ENCODE measurements at regions not wholly inside any gene's neighbourhood (a gene's known extent, or its start where the extent isn't known, plus 50 kb on each side); places are given as distances from the start of the nearest gene placed in this dataset.

DNA sequence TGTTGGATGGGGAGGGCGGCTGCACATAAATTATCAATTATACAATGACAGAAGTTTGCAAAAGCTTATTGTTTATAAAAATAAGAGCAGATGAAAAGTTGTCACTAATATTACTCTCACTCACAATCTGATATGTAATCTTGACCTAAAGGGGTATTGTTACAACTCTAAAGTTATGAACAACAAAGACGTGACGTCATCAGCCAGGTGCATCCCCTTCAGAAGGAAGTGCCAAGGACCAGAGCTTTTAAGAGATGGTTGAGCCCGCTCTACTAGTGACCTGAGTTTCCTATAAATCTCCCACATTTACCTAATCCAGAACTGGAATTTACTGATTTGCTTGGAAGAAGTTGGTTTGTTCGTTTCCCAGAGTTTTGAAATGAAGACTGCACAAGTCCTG lies 247.7 kb upstream of the MGMT start:
- Histone ChIP-seq H3K27ac (ENCODE audit: low read depth, low read length) (no peak overlapping the region), H3K36me3 (ENCODE audit: control insufficient read depth, low read length) (no peaks in the 10 kb centered on the region), H3K9me2 (replicated peaks; ENCODE audit: control insufficient read depth, low read length) (no peaks in the 10 kb centered on the region), H3K9me3 (ENCODE audit: control insufficient read depth, insufficient read depth, low read length) (no peaks in the 10 kb centered on the region), H3K27me3 (ENCODE audit: control insufficient read depth, low read length) (no peaks in the 10 kb centered on the region), H4K20me1 (ENCODE audit: control insufficient read depth, insufficient read depth, low read depth, low read length) (no peaks in the 10 kb centered on the region), H3K4me1 (ENCODE audit: control insufficient read depth, low read length) (no peaks in the 10 kb centered on the region), H3K4me2 (ENCODE audit: low read length) (no peak overlapping the region), H3F3A (ENCODE audit: control insufficient read depth, insufficient read depth) (no peaks in the 10 kb centered on the region), H3K4me3 (ENCODE audit: low read length) (no peak overlapping the region), H3K79me2 (ENCODE audit: control insufficient read depth, low read length) (no peaks in the 10 kb centered on the region)
- no peak for TF ChIP-seq EZH2phosphoT487 (IDR thresholded peaks at IDR 0.05; ENCODE audit: borderline replicate concordance, low read length)
- no peak for TF ChIP-seq CTCF (IDR thresholded peaks at IDR 0.05; ENCODE audit: low read depth, low read length, poor library complexity, severe bottlenecking)

- Histone ChIP-seq H4K20me1 (ENCODE audit: control insufficient read depth, insufficient read depth, low read depth, low read length) (no peaks in the 10 kb centered on the region), H3K9me3 (ENCODE audit: control insufficient read depth, insufficient read depth, low read length) (peaks cover 3% of the 10 kb centered on the region; the same call in 1 of the 2 replicates), H3K36me3 (ENCODE audit: control insufficient read depth, low read length) (no peaks in the 10 kb centered on the region), H3K27ac (ENCODE audit: low read depth, low read length) (no peak overlapping the region), H3K4me1 (ENCODE audit: control insufficient read depth, low read length) (no peaks in the 10 kb centered on the region), H3K4me2 (ENCODE audit: low read length) (no peak overlapping the region), H3K4me3 (ENCODE audit: low read length) (no peak overlapping the region), H3F3A (ENCODE audit: control insufficient read depth, insufficient read depth) (no peaks in the 10 kb centered on the region), H3K9me2 (replicated peaks; ENCODE audit: control insufficient read depth, low read length) (no peaks in the 10 kb centered on the region), H3K27me3 (ENCODE audit: control insufficient read depth, low read length) (no peaks in the 10 kb centered on the region), H3K79me2 (ENCODE audit: control insufficient read depth, low read length) (no peaks in the 10 kb centered on the region)
- TF ChIP-seq CTCF (IDR thresholded peaks at IDR 0.05; ENCODE audit: low read depth, low read length, poor library complexity, severe bottlenecking) (no peak), EZH2phosphoT487 (IDR thresholded peaks at IDR 0.05; ENCODE audit: borderline replicate concordance, low read length) (no peak)
Measured at GRCh38 chr10:129222436-129222835, 244.6 kb upstream of the MGMT start.

GRCh38 chr10:129223363-129223762 lies 243.7 kb upstream of the MGMT start:
- Histone ChIP-seq H4K20me1 (ENCODE audit: control insufficient read depth, insufficient read depth, low read depth, low read length) (no peaks in the 10 kb centered on the region), H3K27me3 (ENCODE audit: control insufficient read depth, low read length) (no peaks in the 10 kb centered on the region), H3K4me3 (ENCODE audit: low read length) (no peak overlapping the region), H3K9me3 (ENCODE audit: control insufficient read depth, insufficient read depth, low read length) (peaks cover 3% of the 10 kb centered on the region; the same call in 1 of the 2 replicates), H3K79me2 (ENCODE audit: control insufficient read depth, low read length) (no peaks in the 10 kb centered on the region), H3F3A (ENCODE audit: control insufficient read depth, insufficient read depth) (no peaks in the 10 kb centered on the region), H3K27ac (ENCODE audit: low read depth, low read length) (no peak overlapping the region), H3K4me1 (ENCODE audit: control insufficient read depth, low read length) (no peaks in the 10 kb centered on the region), H3K4me2 (ENCODE audit: low read length) (no peak overlapping the region), H3K36me3 (ENCODE audit: control insufficient read depth, low read length) (no peaks in the 10 kb centered on the region), H3K9me2 (replicated peaks; ENCODE audit: control insufficient read depth, low read length) (no peaks in the 10 kb centered on the region)
- TF ChIP-seq CTCF (IDR thresholded peaks at IDR 0.05; ENCODE audit: low read depth, low read length, poor library complexity, severe bottlenecking), result no peak
- no peak for TF ChIP-seq EZH2phosphoT487 (IDR thresholded peaks at IDR 0.05; ENCODE audit: borderline replicate concordance, low read length)

DNA sequence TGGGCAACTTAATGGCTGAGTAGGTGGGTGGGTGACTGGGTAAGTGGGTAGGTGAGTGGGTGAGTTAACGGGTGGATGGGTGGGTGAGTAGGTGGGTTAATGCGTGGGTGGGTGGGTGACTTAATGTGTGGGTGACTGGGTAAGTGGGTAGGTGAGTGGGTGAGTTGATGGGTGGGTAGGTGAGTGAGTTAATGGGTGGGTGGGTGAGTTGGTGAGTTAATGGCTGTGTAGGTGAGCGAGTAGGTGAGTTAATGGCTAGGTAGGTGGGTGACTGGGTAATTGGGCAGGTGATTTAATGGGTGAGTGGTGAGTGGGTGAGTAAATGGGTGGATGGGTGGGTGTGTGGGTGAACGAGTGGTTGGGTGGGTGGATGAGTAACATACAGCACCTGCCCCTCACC lies 243.0 kb upstream of the MGMT start:
- H3K79me2 ChIP-seq (ENCODE audit: control insufficient read depth, low read length), result no peaks in the 10 kb centered on the region
- no peak for TF ChIP-seq EZH2phosphoT487 (IDR thresholded peaks at IDR 0.05; ENCODE audit: borderline replicate concordance, low read length)
- no peak for TF ChIP-seq CTCF (IDR thresholded peaks at IDR 0.05; ENCODE audit: low read depth, low read length, poor library complexity, severe bottlenecking)
- no peaks in the 10 kb centered on the region for H3K9me2 ChIP-seq (replicated peaks; ENCODE audit: control insufficient read depth, low read length)
- no peaks in the 10 kb centered on the region for H3K36me3 ChIP-seq (ENCODE audit: control insufficient read depth, low read length)
- no peaks in the 10 kb centered on the region for H3K4me1 ChIP-seq (ENCODE audit: control insufficient read depth, low read length)
- no peaks in the 10 kb centered on the region for H4K20me1 ChIP-seq (ENCODE audit: control insufficient read depth, insufficient read depth, low read depth, low read length)
- H3K27ac ChIP-seq (ENCODE audit: low read depth, low read length), result no peak overlapping the region
- no peak overlapping the region for H3K4me3 ChIP-seq (ENCODE audit: low read length)
- no peaks in the 10 kb centered on the region for H3F3A ChIP-seq (ENCODE audit: control insufficient read depth, insufficient read depth)
- no peaks in the 10 kb centered on the region for H3K27me3 ChIP-seq (ENCODE audit: control insufficient read depth, low read length)
- H3K4me2 ChIP-seq (ENCODE audit: low read length), result no peak overlapping the region
- peaks cover 3% of the 10 kb centered on the region; the same call in 1 of the 2 replicates for H3K9me3 ChIP-seq (ENCODE audit: control insufficient read depth, insufficient read depth, low read length)

All from DOHH2 (cell line).